B cell (primary cell): ENCODE measurements at regions not wholly inside any gene's neighbourhood (a gene's known extent, or its start where the extent isn't known, plus 50 kb on each side); places are given as distances from the start of the nearest gene placed in this dataset.

Experiments used
- ATAC-seq: fragments of 200-7000 bp; cut with Tn5 transposase; one replicate; pipeline ENCODE4 v1.10.0; 2021; ENCODE audit warnings: low read depth, mild to moderate bottlenecking, moderate number of reproducible peaks, moderate library complexity
- CTCF ChIA-PET: fragments of 350-600 bp; sonication (Branson Sonifier 250); formaldehyde crosslinking; loops from one replicate; lab custom pipeline; 2021; ENCODE audit warnings: antibody characterized with exemption, inconsistent platforms; lab: Charles Lee
- POLR2A ChIA-PET: fragments of 350-600 bp; sonication (Branson Sonifier 250); formaldehyde crosslinking; loops from one replicate; lab custom pipeline; 2021; ENCODE audit warnings: antibody characterized with exemption; lab: Charles Lee
- DNase-seq: peaks from one replicate; pipeline ENCODE4 v3.0.0; 2013
- H2AFZ ChIP-seq: 2 replicates; pipeline ENCODE4 v1.6.1; 2012; ENCODE audit warnings: mild to moderate bottlenecking, low read depth, low read length; ENCODE audit not compliant: insufficient read depth, poor library complexity, severe bottlenecking
- H3K27ac ChIP-seq, 2 donors: 1 replicate in 1 of 2; 2 replicates in 1 of 2; pipeline ENCODE4 v1.5.1; 2012 to 2013; ENCODE audit warnings: low read length in 2 of 2, mild to moderate bottlenecking in 2 of 2, moderate library complexity in 1 of 2
- H3K27me3 ChIP-seq, 4 experiments: fragments of 200-600 bp in 1 of 4; sonication (generic) in 1 of 4; replicated peaks in 1 of 4; 1 replicate in 2 of 4; 2 replicates in 2 of 4; pipeline versions ENCODE4 v1.6.1 to v1.7.0; 2013 to 2016; ENCODE audit warnings: low read length in 3 of 4, mild to moderate bottlenecking in 2 of 4, mixed read lengths in 1 of 4, moderate library complexity in 1 of 4; ENCODE audit not compliant: insufficient read depth in 4 of 4, control insufficient read depth in 3 of 4; ENCODE audit errors: control extremely low read depth in 1 of 4
- H3K36me3 ChIP-seq, 2 experiments: replicated peaks in 1 of 2; 1 replicate in 1 of 2; 2 replicates in 1 of 2; pipeline versions ENCODE4 v1.6.1 to v1.7.1; 2013; ENCODE audit warnings: low read length in 1 of 2; ENCODE audit not compliant: insufficient read depth in 2 of 2, control insufficient read depth in 1 of 2; ENCODE audit errors: control extremely low read depth in 1 of 2, extremely low read depth in 1 of 2
- H3K4me1 ChIP-seq, 2 donors: fragments of 200-600 bp in 1 of 2; sonication (generic) in 1 of 2; 1 replicate in 1 of 2; 2 replicates in 1 of 2; pipeline versions ENCODE4 v1.5.1 to v1.6.1; 2013 to 2017; ENCODE audit warnings: low read length in 2 of 2; ENCODE audit not compliant: control insufficient read depth in 2 of 2, insufficient read depth in 2 of 2
- H3K4me2 ChIP-seq: replicated peaks from 2 replicates; pipeline ENCODE3; 2012; ENCODE audit warnings: mild to moderate bottlenecking, low read depth, low read length; ENCODE audit not compliant: poor library complexity, severe bottlenecking
- H3K4me3 ChIP-seq, 5 experiments: fragments of 200-600 bp in 1 of 5; sonication (generic) in 1 of 5; 1 replicate in 3 of 5; 2 replicates in 2 of 5; pipeline versions ENCODE4 v1.5.1 to v1.7.0; 2011 to 2016; ENCODE audit warnings: low read length in 4 of 5, mild to moderate bottlenecking in 4 of 5, low read depth in 2 of 5, control low read depth in 1 of 5, moderate library complexity in 1 of 5; ENCODE audit not compliant: insufficient read depth in 1 of 5; ENCODE audit errors: control extremely low read depth in 1 of 5, extremely low read depth in 1 of 5
- H3K79me2 ChIP-seq: fragments of 200-600 bp; sonication (generic); one replicate; pipeline ENCODE4 v1.6.0; 2016; ENCODE audit warnings: low read length; ENCODE audit not compliant: control insufficient read depth, insufficient read depth
- H3K9ac ChIP-seq: fragments of 200-600 bp; sonication (generic); 2 replicates; pipeline ENCODE4 v1.6.1; 2017; ENCODE audit warnings: mild to moderate bottlenecking, low read length, moderate library complexity
- H3K9me3 ChIP-seq, 3 donors: one replicate each; pipeline versions ENCODE4 v1.6.1 to v1.7.1; 2013; ENCODE audit warnings: low read length in 2 of 3; ENCODE audit not compliant: control insufficient read depth in 2 of 3, insufficient read depth in 1 of 3; ENCODE audit errors: control extremely low read depth in 1 of 3
- H4K20me1 ChIP-seq: 2 replicates; pipeline ENCODE4 v1.6.0; 2012; ENCODE audit warnings: mild to moderate bottlenecking, low read length; ENCODE audit not compliant: insufficient read depth, control insufficient read depth, poor library complexity, severe bottlenecking
- H3K27ac Mint-ChIP-seq: one replicate; pipeline ENCODE4 v1.8.0; 2021; ENCODE audit warnings: mixed read lengths
- H3K27me3 Mint-ChIP-seq: one replicate; pipeline ENCODE4 v1.8.0; 2021; ENCODE audit warnings: mixed read lengths
- H3K4me1 Mint-ChIP-seq: one replicate; pipeline ENCODE4 v1.8.0; 2021; ENCODE audit warnings: mixed read lengths
- H3K4me3 Mint-ChIP-seq: one replicate; pipeline ENCODE4 v1.8.0; 2021; ENCODE audit warnings: mixed read lengths
- H3K9me3 Mint-ChIP-seq: one replicate; pipeline ENCODE4 v1.8.0; 2022; ENCODE audit warnings: mixed read lengths; ENCODE audit not compliant: insufficient read depth
- EZH2 ChIP-seq: IDR thresholded peaks from 2 replicates; pipeline ENCODE4 v1.6.1; 2012; ENCODE audit warnings: borderline replicate concordance, low read depth, mild to moderate bottlenecking, moderate library complexity, low read length; ENCODE audit not compliant: insufficient read depth, poor library complexity, severe bottlenecking
- WGBS: methylation state at CpG from one replicate; pipeline ENCODE4 v1.1.5; 2013; ENCODE audit warnings: missing lambda C conversion rate; ENCODE audit not compliant: insufficient coverage; 5-methylcytosine and 5-hydroxymethylcytosine counted together
- intact Hi-C: fragments of 100-400 bp; cut with micrococcal nuclease; formaldehyde crosslinking; loops from one replicate; pipeline ENCODE4 v1.10.0; 2022
- TF ChIP-seq, protein P1 (sequence below): fragments of 200-600 bp; IDR thresholded peaks from one replicate; pipeline ENCODE4 v1.8.0; 2022; ENCODE audit warnings: antibody characterized with exemption, mild to moderate bottlenecking

DNA sequence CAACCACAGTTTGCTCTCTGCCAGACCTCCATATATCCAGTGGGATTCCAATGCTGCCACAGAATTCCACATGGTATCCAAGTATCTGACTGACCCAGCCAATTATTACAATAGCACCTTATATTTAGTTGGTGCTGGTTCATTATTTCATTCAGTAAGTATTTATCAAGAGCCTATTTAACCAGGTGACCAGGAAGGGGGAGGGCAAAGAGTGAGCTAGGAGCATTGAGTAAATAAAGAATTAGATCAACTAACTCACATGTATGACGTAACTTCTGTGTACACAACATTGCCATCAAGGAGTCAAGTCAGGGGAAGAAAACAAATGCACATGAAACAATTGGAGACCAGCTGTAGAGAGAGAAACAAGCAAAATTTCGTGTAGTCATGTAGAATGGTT lies 207.1 kb upstream of the PAPPA start:
- ATAC-seq: no peak
- DNase-seq: no peak
- CTCF ChIA-PET: no interaction called here
- Histone ChIP-seq H4K20me1 (no peaks in the 10 kb centered on the region), H3K9me3 (no peaks in the 10 kb centered on the region), H3K27me3 (no peaks in the 10 kb centered on the region), H3K79me2 (no peaks in the 10 kb centered on the region), H3K36me3 (no peaks in the 10 kb centered on the region), H3K4me1 (no peaks in the 10 kb centered on the region), H3K4me2 (no peak overlapping the region), H2AFZ (no peak overlapping the region), H3K4me3 (no peak overlapping the region), H3K27ac (no peak overlapping the region), H3K9ac (no peak overlapping the region)
- TF ChIP-seq EZH2: no peak
- TF ChIP-seq, protein P1, sequence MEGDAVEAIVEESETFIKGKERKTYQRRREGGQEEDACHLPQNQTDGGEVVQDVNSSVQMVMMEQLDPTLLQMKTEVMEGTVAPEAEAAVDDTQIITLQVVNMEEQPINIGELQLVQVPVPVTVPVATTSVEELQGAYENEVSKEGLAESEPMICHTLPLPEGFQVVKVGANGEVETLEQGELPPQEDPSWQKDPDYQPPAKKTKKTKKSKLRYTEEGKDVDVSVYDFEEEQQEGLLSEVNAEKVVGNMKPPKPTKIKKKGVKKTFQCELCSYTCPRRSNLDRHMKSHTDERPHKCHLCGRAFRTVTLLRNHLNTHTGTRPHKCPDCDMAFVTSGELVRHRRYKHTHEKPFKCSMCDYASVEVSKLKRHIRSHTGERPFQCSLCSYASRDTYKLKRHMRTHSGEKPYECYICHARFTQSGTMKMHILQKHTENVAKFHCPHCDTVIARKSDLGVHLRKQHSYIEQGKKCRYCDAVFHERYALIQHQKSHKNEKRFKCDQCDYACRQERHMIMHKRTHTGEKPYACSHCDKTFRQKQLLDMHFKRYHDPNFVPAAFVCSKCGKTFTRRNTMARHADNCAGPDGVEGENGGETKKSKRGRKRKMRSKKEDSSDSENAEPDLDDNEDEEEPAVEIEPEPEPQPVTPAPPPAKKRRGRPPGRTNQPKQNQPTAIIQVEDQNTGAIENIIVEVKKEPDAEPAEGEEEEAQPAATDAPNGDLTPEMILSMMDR: no peak
- intact Hi-C loops: no loop called here
- H3K4me3 Mint-ChIP-seq: no peak overlapping the region
- H3K9me3 Mint-ChIP-seq: no peaks in the 10 kb centered on the region
- POLR2A ChIA-PET: no interaction called here
- no peaks in the 10 kb centered on the region for H3K4me1 Mint-ChIP-seq
- H3K27ac Mint-ChIP-seq: no peak overlapping the region
- no CpG with 5 or more reads among the region's 2 CpGs for WGBS
- H3K27me3 Mint-ChIP-seq: no peaks in the 10 kb centered on the region

DNA sequence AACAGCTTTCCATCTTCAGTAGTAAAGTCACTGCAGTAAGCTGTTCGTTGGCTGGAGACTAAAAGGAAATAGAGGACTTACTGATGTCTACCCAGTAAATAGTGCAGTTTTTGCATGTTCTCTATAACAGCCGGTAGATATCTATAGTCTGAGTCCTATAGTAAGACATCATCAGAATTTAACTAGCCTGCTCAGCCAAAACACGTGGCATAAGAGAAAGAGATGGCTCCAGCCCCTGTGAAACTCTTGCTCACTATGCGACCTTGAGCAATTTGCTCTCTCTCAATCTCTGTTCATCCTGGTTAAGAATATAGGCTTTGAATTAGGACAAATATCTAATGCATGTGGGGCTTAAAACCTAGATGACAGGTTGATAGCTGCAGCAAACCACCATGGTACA lies 201.6 kb upstream of the PAPPA start:
- H4K20me1 ChIP-seq: no peaks in the 10 kb centered on the region
- H3K27ac Mint-ChIP-seq: no peak overlapping the region
- intact Hi-C loops: no loop called here
- H3K4me1 Mint-ChIP-seq: no peaks in the 10 kb centered on the region
- no peak overlapping the region for H3K4me3 ChIP-seq
- H3K27ac ChIP-seq: no peak overlapping the region
- TF ChIP-seq, protein P1: no peak
- no peak for TF ChIP-seq EZH2
- H3K9me3 ChIP-seq: no peaks in the 10 kb centered on the region
- H3K36me3 ChIP-seq: no peaks in the 10 kb centered on the region
- H3K27me3 ChIP-seq: no peaks in the 10 kb centered on the region
- WGBS: no CpG with 5 or more reads among the region's 4 CpGs
- H3K9me3 Mint-ChIP-seq: no peaks in the 10 kb centered on the region
- DNase-seq (no peak), ATAC-seq (no peak)
- no peaks in the 10 kb centered on the region for H3K79me2 ChIP-seq
- no peak overlapping the region for H3K4me3 Mint-ChIP-seq
- no peaks in the 10 kb centered on the region for H3K4me1 ChIP-seq
- no peaks in the 10 kb centered on the region for H3K27me3 Mint-ChIP-seq
- POLR2A ChIA-PET: no interaction called here
- H2AFZ ChIP-seq: no peak overlapping the region
- H3K4me2 ChIP-seq: no peak overlapping the region
- CTCF ChIA-PET: no interaction called here
- H3K9ac ChIP-seq: no peak overlapping the region
